Keratinocyte (primary cell): ENCODE measurements at regions not wholly inside any gene's neighbourhood (a gene's known extent, or its start where the extent isn't known, plus 50 kb on each side); places are given as distances from the start of the nearest gene placed in this dataset.

Experiments
- EZH2 ChIP-seq: IDR thresholded peaks from one replicate; pipeline ENCODE4 v1.6.1; 2012; ENCODE audit warnings: inconsistent platforms, mild to moderate bottlenecking, low read length, moderate library complexity
- TF ChIP-seq, protein P1 (sequence below), 3 experiments: IDR thresholded peaks in 1 of 3; conservative IDR thresholded peaks in 1 of 3; optimal IDR thresholded peaks in 1 of 3; 2 replicates in 2 of 3; 3 replicates in 1 of 3; pipeline versions ENCODE3 to v1.5.1; 2011; ENCODE audit warnings: low read length in 3 of 3, mild to moderate bottlenecking in 3 of 3, moderate library complexity in 2 of 3, control low read depth in 1 of 3, inconsistent platforms in 1 of 3; ENCODE audit not compliant: insufficient read depth in 2 of 3; ENCODE audit errors: extremely low read depth in 1 of 3

DNA sequence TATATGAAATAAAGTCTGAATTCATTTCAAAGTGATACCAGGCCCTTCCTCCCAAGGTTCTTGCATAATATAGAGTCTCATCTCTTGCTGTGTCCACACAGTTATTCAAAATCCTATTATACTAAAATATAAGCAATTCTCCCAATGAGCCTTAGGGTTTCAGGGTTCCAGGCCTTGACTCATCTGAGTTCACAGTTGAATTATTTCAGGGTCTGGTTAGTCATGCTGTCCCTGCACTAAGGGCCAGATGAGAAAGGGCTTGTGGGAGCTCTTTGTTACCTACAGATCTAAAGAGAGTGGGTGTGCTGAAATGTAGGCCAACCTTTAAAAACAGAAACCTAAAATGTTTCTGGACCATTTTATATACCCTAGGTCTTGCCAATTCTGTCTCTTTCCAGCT is 337.5 kb upstream of the LRRC7 start:
- TF ChIP-seq, protein P1, sequence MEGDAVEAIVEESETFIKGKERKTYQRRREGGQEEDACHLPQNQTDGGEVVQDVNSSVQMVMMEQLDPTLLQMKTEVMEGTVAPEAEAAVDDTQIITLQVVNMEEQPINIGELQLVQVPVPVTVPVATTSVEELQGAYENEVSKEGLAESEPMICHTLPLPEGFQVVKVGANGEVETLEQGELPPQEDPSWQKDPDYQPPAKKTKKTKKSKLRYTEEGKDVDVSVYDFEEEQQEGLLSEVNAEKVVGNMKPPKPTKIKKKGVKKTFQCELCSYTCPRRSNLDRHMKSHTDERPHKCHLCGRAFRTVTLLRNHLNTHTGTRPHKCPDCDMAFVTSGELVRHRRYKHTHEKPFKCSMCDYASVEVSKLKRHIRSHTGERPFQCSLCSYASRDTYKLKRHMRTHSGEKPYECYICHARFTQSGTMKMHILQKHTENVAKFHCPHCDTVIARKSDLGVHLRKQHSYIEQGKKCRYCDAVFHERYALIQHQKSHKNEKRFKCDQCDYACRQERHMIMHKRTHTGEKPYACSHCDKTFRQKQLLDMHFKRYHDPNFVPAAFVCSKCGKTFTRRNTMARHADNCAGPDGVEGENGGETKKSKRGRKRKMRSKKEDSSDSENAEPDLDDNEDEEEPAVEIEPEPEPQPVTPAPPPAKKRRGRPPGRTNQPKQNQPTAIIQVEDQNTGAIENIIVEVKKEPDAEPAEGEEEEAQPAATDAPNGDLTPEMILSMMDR (optimal IDR thresholded peaks at IDR 0.05 in 1 of 3, IDR thresholded peaks at IDR 0.05 in 1 of 3, conservative IDR thresholded peaks at IDR 0.05 in 1 of 3; ENCODE audit: extremely low read depth in 1 of 3, insufficient read depth in 2 of 3, low read length in 3 of 3): no peak
- no peak for TF ChIP-seq EZH2
